Tibial nerve (tissue), 4 donors: ENCODE measurements at regions not wholly inside any gene's neighbourhood (a gene's known extent, or its start where the extent isn't known, plus 50 kb on each side); places are given as distances from the start of the nearest gene placed in this dataset.

Source experiments
- DNase-seq, 2 donors: peaks; one replicate each; pipeline ENCODE4 v3.0.0-alpha.2; 2019; ENCODE audit warnings: low spot score in 2 of 2
- H3K27ac ChIP-seq, 4 donors: fragments of 200-600 bp; sonication (generic) in 3 of 4; one replicate each; pipeline ENCODE4 v1.5.1; 2017 to 2019; ENCODE audit warnings: mild to moderate bottlenecking in 1 of 4
- H3K27me3 ChIP-seq, 2 donors: fragments of 200-600 bp; sonication (generic) in 1 of 2; one replicate each; pipeline versions ENCODE4 v1.5.1 to v1.6.0; 2017 to 2019
- H3K36me3 ChIP-seq, 3 donors: fragments of 200-600 bp; sonication (generic); one replicate each; pipeline ENCODE4 v1.5.1; 2018 to 2019
- H3K4me1 ChIP-seq, 4 donors: fragments of 200-600 bp; sonication (generic) in 3 of 4; one replicate each; pipeline ENCODE4 v1.5.1; 2017 to 2019
- H3K4me3 ChIP-seq, 4 donors: fragments of 200-600 bp; sonication (generic) in 3 of 4; one replicate each; pipeline ENCODE4 v1.5.1; 2017 to 2019; ENCODE audit warnings: mild to moderate bottlenecking in 1 of 4, moderate library complexity in 1 of 4
- H3K9me3 ChIP-seq, 4 donors: fragments of 200-600 bp; sonication (generic) in 3 of 4; one replicate each; pipeline ENCODE4 v1.5.1; 2017 to 2019
- CTCF ChIP-seq, 5 experiments: fragments of 200-600 bp in 3 of 5; fragments of 450-650 bp in 2 of 5; sonication (generic) in 3 of 5; IDR thresholded peaks; one replicate each; pipeline ENCODE4 v1.5.1; 2016 to 2019; ENCODE audit warnings: antibody characterized with exemption in 5 of 5, mild to moderate bottlenecking in 3 of 5, moderate library complexity in 2 of 5
- EP300 ChIP-seq, 2 donors: sonication (generic); formaldehyde crosslinking; IDR thresholded peaks; one replicate each; pipeline ENCODE4 v1.6.1; 2017; ENCODE audit warnings: antibody characterized with exemption in 2 of 2, mild to moderate bottlenecking in 1 of 2
- POLR2A ChIP-seq, 2 donors: fragments of 450-650 bp; IDR thresholded peaks; one replicate each; pipeline ENCODE4 v1.6.1; 2017; ENCODE audit warnings: antibody characterized with exemption in 2 of 2, mild to moderate bottlenecking in 2 of 2, moderate library complexity in 2 of 2
- WGBS, 2 donors: methylation state at CpG; one replicate each; pipeline ENCODE4 v1.1.5; 2018; 5-methylcytosine and 5-hydroxymethylcytosine counted together

GRCh38 chr1:199448646-199449045, 578.9 kb upstream of the NR5A2 start:
- DNase-seq: no peak
- Histone ChIP-seq H3K27ac (no peak overlapping the region), H3K36me3 (no peaks in the 10 kb centered on the region), H3K4me3 (no peak overlapping the region), H3K27me3 (no peaks in the 10 kb centered on the region), H3K9me3 (peaks cover 0 to 5% (median 0%) of the 10 kb centered on the region in 4 donors), H3K4me1 (no peaks in the 10 kb centered on the region)
- WGBS, 2 donors: 26 to 30% methylated on average over 3 of the region's 3 CpGs
- TF ChIP-seq POLR2A (IDR thresholded peaks at IDR 0.05) (no peak), CTCF (IDR thresholded peaks at IDR 0.05) (no peak), EP300 (IDR thresholded peaks at IDR 0.05) (no peak)

- no peaks in the 10 kb centered on the region for H3K27me3 ChIP-seq
- no peak overlapping the region for H3K4me3 ChIP-seq
- H3K4me1 ChIP-seq: no peaks in the 10 kb centered on the region
- no peaks in the 10 kb centered on the region for H3K36me3 ChIP-seq
- H3K9me3 ChIP-seq: peaks cover 0 to 5% (median 0%) of the 10 kb centered on the region in 4 donors
- WGBS, 2 donors: 24 to 25% methylated on average over 3 of the region's 3 CpGs
- no peak overlapping the region for H3K27ac ChIP-seq
- TF ChIP-seq CTCF (IDR thresholded peaks at IDR 0.05): no peak
- TF ChIP-seq EP300 (IDR thresholded peaks at IDR 0.05): no peak
- TF ChIP-seq POLR2A (IDR thresholded peaks at IDR 0.05): no peak
- no peak for DNase-seq
These were observed 578.3 kb upstream of the NR5A2 start for GRCh38 chr1:199449221-199449620.

GRCh38 chr1:199449681-199450080, 577.8 kb upstream of the NR5A2 start:
- no peak for DNase-seq
- Histone ChIP-seq H3K27ac (no peak overlapping the region), H3K36me3 (no peaks in the 10 kb centered on the region), H3K4me3 (no peak overlapping the region), H3K27me3 (no peaks in the 10 kb centered on the region), H3K9me3 (peaks cover 0 to 5% (median 0%) of the 10 kb centered on the region in 4 donors), H3K4me1 (no peaks in the 10 kb centered on the region)
- WGBS, 2 donors: 28 to 67% methylated on average over 2 of the region's 2 CpGs
- TF ChIP-seq POLR2A (IDR thresholded peaks at IDR 0.05) (no peak), EP300 (IDR thresholded peaks at IDR 0.05) (no peak), CTCF (IDR thresholded peaks at IDR 0.05) (no peak)

- 69 to 83% methylated on average over 2 of the region's 2 CpGs for WGBS, 2 donors
- Histone ChIP-seq H3K9me3 (no peaks in the 10 kb centered on the region), H3K4me3 (no peak overlapping the region), H3K4me1 (no peaks in the 10 kb centered on the region), H3K36me3 (no peaks in the 10 kb centered on the region), H3K27me3 (no peaks in the 10 kb centered on the region), H3K27ac (no peak overlapping the region)
- DNase-seq: no peak
- TF ChIP-seq CTCF (IDR thresholded peaks at IDR 0.05): no peak
- TF ChIP-seq EP300 (IDR thresholded peaks at IDR 0.05): no peak
- no peak for TF ChIP-seq POLR2A (IDR thresholded peaks at IDR 0.05)
These were observed 574.9 kb upstream of the NR5A2 start for GRCh38 chr1:199452627-199453026.

- H3K36me3 ChIP-seq: no peaks in the 10 kb centered on the region
- no peaks in the 10 kb centered on the region for H3K4me1 ChIP-seq
- H3K27ac ChIP-seq: no peak overlapping the region
- no peak for DNase-seq
- no peaks in the 10 kb centered on the region for H3K27me3 ChIP-seq
- no peaks in the 10 kb centered on the region for H3K9me3 ChIP-seq
- H3K4me3 ChIP-seq: no peak overlapping the region
- WGBS, 2 donors: 70 to 72% methylated on average over 3 of the region's 3 CpGs
- TF ChIP-seq CTCF (IDR thresholded peaks at IDR 0.05): no peak
- TF ChIP-seq EP300 (IDR thresholded peaks at IDR 0.05): no peak
- TF ChIP-seq POLR2A (IDR thresholded peaks at IDR 0.05): no peak
These were observed 573.8 kb upstream of the NR5A2 start for GRCh38 chr1:199453723-199454122.
